HEK293T (cell line): ENCODE measurements at regions not wholly inside any gene's neighbourhood (a gene's known extent, or its start where the extent isn't known, plus 50 kb on each side); places are given as distances from the start of the nearest gene placed in this dataset.
"Not testable (repeated sequence)": the region's sequence is repeated elsewhere in the genome, so short reads cannot be mapped to it uniquely, and the experiment has no call there.

Source experiments
- CTCF ChIA-PET: fragments of 350-600 bp; formaldehyde crosslinking; extraction: SDS; loops from one replicate; lab custom pipeline; 2021; ENCODE audit warnings: antibody characterized with exemption, inconsistent platforms; lab: Yijun Ruan, JAX
- POLR2A ChIA-PET: fragments of 350-600 bp; formaldehyde crosslinking; extraction: SDS; loops from one replicate; lab custom pipeline; 2020; ENCODE audit warnings: antibody characterized with exemption, inconsistent platforms; lab: Yijun Ruan, JAX
- DNase-seq: peaks from one replicate; pipeline ENCODE4 v3.0.0; 2012; ENCODE audit warnings: mixed read lengths; ENCODE audit errors: extremely low spot score
- ARNT ChIP-seq: fragments of 450-650 bp; IDR thresholded peaks from 2 replicates; pipeline ENCODE4 v1.6.1; 2017; ENCODE audit warnings: mild to moderate bottlenecking
- BHLHE40 ChIP-seq: fragments of 450-650 bp; IDR thresholded peaks from 2 replicates; pipeline ENCODE4 v1.6.1; 2016; ENCODE audit warnings: mild to moderate bottlenecking, moderate library complexity, borderline replicate concordance
- CTBP1 ChIP-seq: fragments of 450-650 bp; IDR thresholded peaks from 2 replicates; pipeline ENCODE4 v1.6.1; 2016; ENCODE audit warnings: borderline replicate concordance
- ELF4 ChIP-seq: fragments of 450-650 bp; IDR thresholded peaks from 2 replicates; pipeline ENCODE4 v1.6.1; 2017; ENCODE audit warnings: antibody characterized with exemption
- FOXA1 ChIP-seq: fragments of 450-650 bp; IDR thresholded peaks from 2 replicates; pipeline ENCODE4 v1.6.1; 2016; ENCODE audit warnings: mild to moderate bottlenecking
- FOXK2 ChIP-seq: fragments of 450-650 bp; IDR thresholded peaks from 2 replicates; pipeline ENCODE4 v1.6.1; 2016; ENCODE audit warnings: mild to moderate bottlenecking
- FOXM1 ChIP-seq: fragments of 450-650 bp; IDR thresholded peaks from 2 replicates; pipeline ENCODE4 v1.6.1; 2017; ENCODE audit warnings: mild to moderate bottlenecking, borderline replicate concordance
- HDGF ChIP-seq: fragments of 450-650 bp; IDR thresholded peaks from 2 replicates; pipeline ENCODE4 v1.6.1; 2017; ENCODE audit warnings: antibody characterized with exemption, borderline replicate concordance
- L3MBTL2 ChIP-seq: fragments of 450-650 bp; conservative IDR thresholded peaks from 2 replicates; pipeline ENCODE4 v1.6.1; 2016; ENCODE audit warnings: mild to moderate bottlenecking
- LEF1 ChIP-seq: fragments of 450-650 bp; IDR thresholded peaks from 2 replicates; pipeline ENCODE4 v1.6.1; 2017; ENCODE audit warnings: mild to moderate bottlenecking, borderline replicate concordance
- NFRKB ChIP-seq: fragments of 450-650 bp; IDR thresholded peaks from 2 replicates; pipeline ENCODE4 v1.6.1; 2016; ENCODE audit warnings: mild to moderate bottlenecking, moderate library complexity
- PKNOX1 ChIP-seq: fragments of 450-650 bp; IDR thresholded peaks from 2 replicates; pipeline ENCODE4 v1.6.1; 2016
- SP1 ChIP-seq: fragments of 450-650 bp; IDR thresholded peaks from 2 replicates; pipeline ENCODE4 v1.6.1; 2017
- SUZ12 ChIP-seq: fragments of 450-650 bp; IDR thresholded peaks from 2 replicates; pipeline ENCODE4 v1.6.1; 2016; ENCODE audit warnings: mild to moderate bottlenecking
- TARDBP ChIP-seq: fragments of 450-650 bp; IDR thresholded peaks from 2 replicates; pipeline ENCODE4 v1.6.1; 2016
- ZNF384 ChIP-seq: fragments of 450-650 bp; IDR thresholded peaks from 2 replicates; pipeline ENCODE4 v1.6.1; 2016

- DNase-seq = no peak
- POLR2A ChIA-PET = no interaction called here
- TF ChIP-seq ELF4 (no peak), L3MBTL2 (no peak), PKNOX1 (no peak), ZNF384 (no peak), FOXA1 (no peak), ARNT (no peak), CTBP1 (no peak), BHLHE40 (no peak), FOXM1 (no peak), NFRKB (no peak), TARDBP (no peak), SP1 (no peak), HDGF (no peak), FOXK2 (no peak), LEF1 (no peak)
- CTCF ChIA-PET = no interaction called here
These were observed 385.0 kb upstream of the SLC35B3 start for GRCh38 chr6:8820313-8820712.

- POLR2A ChIA-PET = no interaction called here
- DNase-seq = no peak
- CTCF ChIA-PET = no interaction called here
- no peak for TF ChIP-seq L3MBTL2
These were observed 384.1 kb upstream of the SLC35B3 start for GRCh38 chr6:8819446-8819845.

GRCh38 chr6:8814440-8815000, 379.2 kb upstream of the SLC35B3 start:
- no peak for DNase-seq
- ChIA-PET POLR2A (no interaction called here), CTCF (no interaction called here)
- TF ChIP-seq ARNT (no peak), L3MBTL2 (peak; percentile 50), FOXM1 (no peak), LEF1 (no peak)

GRCh38 chr6:8810325-8810724, 375.0 kb upstream of the SLC35B3 start:
- ChIA-PET CTCF (no interaction called here), POLR2A (no interaction called here)
- no peak for DNase-seq
- TF ChIP-seq TARDBP = no peak
- TF ChIP-seq BHLHE40 = no peak

GRCh38 chr6:8809662-8810061, 374.3 kb upstream of the SLC35B3 start:
- ChIA-PET CTCF (no interaction called here), POLR2A (no interaction called here)
- no peak for DNase-seq
- TF ChIP-seq PKNOX1 = no peak
- no peak for TF ChIP-seq BHLHE40
- TF ChIP-seq FOXK2 = no peak
- TF ChIP-seq LEF1 = no peak
- TF ChIP-seq ELF4 = no peak
- TF ChIP-seq CTBP1 = no peak
- TF ChIP-seq ARNT = no peak

GRCh38 chr6:8803181-8803760, 367.9 kb upstream of the SLC35B3 start:
- POLR2A ChIA-PET = interaction anchor here (0.7 kb wide), 1 partner anchor 740 kb away, joined by 3 read pairs; no protein-coding TSS in a partner anchor
- TF ChIP-seq BHLHE40 = no peak
- TF ChIP-seq HDGF = no peak
- TF ChIP-seq FOXA1 = no peak
- no peak for TF ChIP-seq ARNT
- TF ChIP-seq ZNF384 = no peak
- no peak for TF ChIP-seq SUZ12
- no peak for TF ChIP-seq FOXK2
- TF ChIP-seq FOXM1 = no peak
- TF ChIP-seq LEF1 = no peak
- TF ChIP-seq CTBP1 = no peak
- no peak for TF ChIP-seq SP1
- TF ChIP-seq ELF4 = no peak
- no peak for TF ChIP-seq L3MBTL2
- no peak for TF ChIP-seq PKNOX1
- no peak for TF ChIP-seq NFRKB
- TF ChIP-seq TARDBP = no peak
- CTCF ChIA-PET = no interaction called here
- DNase-seq = no peak

GRCh38 chr6:8802397-8802796, 367.1 kb upstream of the SLC35B3 start:
- CTCF ChIA-PET, DNase-seq, POLR2A ChIA-PET: not testable (repeated sequence)
